Neural progenitor cell (in vitro differentiated cells): ENCODE measurements at regions not wholly inside any gene's neighbourhood (a gene's known extent, or its start where the extent isn't known, plus 50 kb on each side); places are given as distances from the start of the nearest gene placed in this dataset.

ENCODE experiments used
- CTCF ChIP-seq: fragments of 200-600 bp; sonication (generic); IDR thresholded peaks from 2 replicates; pipeline ENCODE4 v1.5.1; 2017; ENCODE audit warnings: antibody characterized with exemption, mild to moderate bottlenecking
- EZH2 ChIP-seq: fragments of 200-600 bp; sonication (generic); IDR thresholded peaks from 2 replicates; pipeline ENCODE4 v1.6.1; 2017; ENCODE audit warnings: antibody characterized with exemption, mild to moderate bottlenecking, moderate library complexity

GRCh38 chr2:138271467-138271866 is 230.1 kb upstream of the SPOPL start:
- TF ChIP-seq CTCF (no peak), EZH2 (no peak)
